ENCODE measurements at regions not wholly inside any gene's neighbourhood (a gene's known extent, or its start where the extent isn't known, plus 50 kb on each side); places are given as distances from the start of the nearest gene placed in this dataset.

DNA sequence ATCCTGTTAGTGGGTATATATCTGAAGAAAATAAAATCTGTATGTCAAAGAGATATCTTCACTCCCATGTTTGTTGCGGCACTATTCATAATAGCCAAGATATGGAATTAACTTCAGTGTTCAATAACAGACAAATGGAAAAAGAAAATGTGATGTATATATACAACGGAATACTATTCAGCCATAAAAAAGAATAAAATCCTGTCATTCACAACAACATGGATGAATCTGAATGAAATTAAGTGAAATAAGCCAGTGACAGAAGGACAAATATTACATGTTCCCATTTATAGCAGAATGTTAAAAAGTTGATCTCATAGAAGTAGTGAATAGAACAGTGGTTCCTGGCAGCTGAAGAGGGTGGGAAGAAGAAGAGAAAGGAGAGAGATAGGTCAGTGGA, 239.1 kb upstream of the RUNX1 start:
- no peak overlapping the region for H3K27ac ChIP-seq (ENCODE audit: low read length)
- Mint-ChIP-seq H3K4me1 (peaks cover 0 to 5% (median 0%) of the 10 kb centered on the region in 3 donors), H3K27me3 (no peaks in the 10 kb centered on the region), H3K9me3 (peaks cover 4 to 25% (median 7%) of the 10 kb centered on the region in 3 donors), H3K4me3 (no peak overlapping the region), H3K27ac (no peak overlapping the region), H3K36me3 (peaks cover 11% of the 10 kb centered on the region)
- no peaks in the 10 kb centered on the region for H3K36me3 ChIP-seq (ENCODE audit: control insufficient read depth in 2 of 2, extremely low read depth in 1 of 2, insufficient read depth in 1 of 2, low read length in 1 of 2)
- WGBS (ENCODE audit: insufficient coverage) = no CpG with 5 or more reads among the region's 2 CpGs
- no peaks in the 10 kb centered on the region for H3K9me3 ChIP-seq
- H3K4me3 ChIP-seq (ENCODE audit: control insufficient read depth in 1 of 2, extremely low read depth in 1 of 2, low read length in 1 of 2) = no peak overlapping the region
- ATAC-seq (replicated peaks in 1 of 4) (no peak), DNase-seq (no peak)
- ChIA-PET CTCF (interaction anchor here in 1 of 2 donors (0.7 kb wide), 1 partner anchor 970 kb away, joined by 4 read pairs; no protein-coding TSS in a partner anchor), POLR2A (no interaction called here)
- H3K27me3 ChIP-seq (replicated peaks in 1 of 2; ENCODE audit: control insufficient read depth in 2 of 2, extremely low read depth in 1 of 2, insufficient read depth in 2 of 2, low read length in 1 of 2) = peaks cover 0 to 2% of the 10 kb centered on the region in 2 experiments
- no peaks in the 10 kb centered on the region for H3K4me1 ChIP-seq (ENCODE audit: control insufficient read depth in 1 of 2, extremely low read depth in 1 of 2, insufficient read depth in 2 of 2, low read length in 2 of 2)

GRCh38 chr21:35284199-35284598, 235.1 kb upstream of the RUNX1 start:
- Mint-ChIP-seq H3K27ac (no peak overlapping the region), H3K36me3 (peaks cover 11% of the 10 kb centered on the region), H3K4me3 (no peak overlapping the region), H3K27me3 (no peaks in the 10 kb centered on the region), H3K4me1 (peaks cover 0 to 10% (median 0%) of the 10 kb centered on the region in 3 donors), H3K9me3 (peaks cover 4 to 25% (median 7%) of the 10 kb centered on the region in 3 donors)
- Histone ChIP-seq H3K36me3 (ENCODE audit: control insufficient read depth in 2 of 2, extremely low read depth in 1 of 2, insufficient read depth in 1 of 2, low read length in 1 of 2) (no peaks in the 10 kb centered on the region), H3K27ac (ENCODE audit: low read length) (no peak overlapping the region), H3K27me3 (replicated peaks in 1 of 2; ENCODE audit: control insufficient read depth in 2 of 2, extremely low read depth in 1 of 2, insufficient read depth in 2 of 2, low read length in 1 of 2) (peaks cover 0 to 2% of the 10 kb centered on the region in 2 experiments), H3K4me1 (ENCODE audit: control insufficient read depth in 1 of 2, extremely low read depth in 1 of 2, insufficient read depth in 2 of 2, low read length in 2 of 2) (no peaks in the 10 kb centered on the region), H3K9me3 (no peaks in the 10 kb centered on the region), H3K4me3 (ENCODE audit: control insufficient read depth in 1 of 2, extremely low read depth in 1 of 2, low read length in 1 of 2) (no peak overlapping the region)
- ChIA-PET CTCF (no interaction called here), POLR2A (no interaction called here)
- WGBS (ENCODE audit: insufficient coverage) = 71% methylated on average over 6 of the region's 6 CpGs
- DNase-seq (no peak), ATAC-seq (replicated peaks in 1 of 4) (no peak)

DNA sequence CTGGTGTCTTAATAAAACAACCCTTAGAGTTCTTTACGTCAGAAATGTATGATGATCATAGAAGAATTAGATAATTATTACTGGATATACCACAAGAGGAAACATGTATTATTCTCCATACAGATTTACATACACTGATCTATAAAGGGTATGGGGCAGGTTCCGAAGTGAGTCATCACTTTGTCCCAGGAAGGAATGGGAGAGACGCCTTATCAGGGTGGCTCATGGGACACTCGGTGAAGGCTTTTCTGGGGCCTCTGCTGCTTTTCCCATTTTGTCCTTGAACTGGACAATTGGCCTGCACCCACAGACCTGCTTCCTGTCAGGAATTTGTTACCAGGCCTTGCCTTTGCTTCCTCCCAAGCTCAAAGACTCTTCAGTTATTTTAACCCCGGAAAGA, 233.8 kb upstream of the RUNX1 start:
- Histone ChIP-seq H3K4me1 (ENCODE audit: control insufficient read depth in 1 of 2, extremely low read depth in 1 of 2, insufficient read depth in 2 of 2, low read length in 2 of 2) (no peaks in the 10 kb centered on the region), H3K27ac (ENCODE audit: low read length) (no peak overlapping the region), H3K4me3 (ENCODE audit: control insufficient read depth in 1 of 2, extremely low read depth in 1 of 2, low read length in 1 of 2) (no peak overlapping the region), H3K9me3 (no peaks in the 10 kb centered on the region), H3K36me3 (ENCODE audit: control insufficient read depth in 2 of 2, extremely low read depth in 1 of 2, insufficient read depth in 1 of 2, low read length in 1 of 2) (no peaks in the 10 kb centered on the region), H3K27me3 (replicated peaks in 1 of 2; ENCODE audit: control insufficient read depth in 2 of 2, extremely low read depth in 1 of 2, insufficient read depth in 2 of 2, low read length in 1 of 2) (peaks cover 0 to 2% of the 10 kb centered on the region in 2 experiments)
- Mint-ChIP-seq H3K36me3 (peaks cover 11% of the 10 kb centered on the region), H3K27me3 (no peaks in the 10 kb centered on the region), H3K4me3 (no peak overlapping the region), H3K9me3 (peaks cover 0 to 18% (median 7%) of the 10 kb centered on the region in 3 donors), H3K4me1 (peaks cover 0 to 10% (median 0%) of the 10 kb centered on the region in 3 donors), H3K27ac (no peak overlapping the region)
- ATAC-seq (replicated peaks in 1 of 4) (no peak), DNase-seq (no peak)
- ChIA-PET POLR2A (no interaction called here), CTCF (no interaction called here)
- WGBS (ENCODE audit: insufficient coverage) = 100% methylated on average over 3 of the region's 5 CpGs

GRCh38 chr21:35281956-35282355, 232.9 kb upstream of the RUNX1 start:
- DNase-seq (no peak), ATAC-seq (replicated peaks in 1 of 4) (no peak)
- no peaks in the 10 kb centered on the region for H3K27me3 ChIP-seq (replicated peaks in 1 of 2; ENCODE audit: control insufficient read depth in 2 of 2, extremely low read depth in 1 of 2, insufficient read depth in 2 of 2, low read length in 1 of 2)
- ChIA-PET POLR2A (no interaction called here), CTCF (no interaction called here)
- no peak overlapping the region for H3K27ac ChIP-seq (ENCODE audit: low read length)
- H3K4me1 ChIP-seq (ENCODE audit: control insufficient read depth in 1 of 2, extremely low read depth in 1 of 2, insufficient read depth in 2 of 2, low read length in 2 of 2) = no peaks in the 10 kb centered on the region
- Mint-ChIP-seq H3K4me3 (no peak overlapping the region), H3K4me1 (peaks cover 0 to 10% (median 0%) of the 10 kb centered on the region in 3 donors), H3K27me3 (no peaks in the 10 kb centered on the region), H3K9me3 (peaks cover 0 to 10% (median 3%) of the 10 kb centered on the region in 3 donors), H3K36me3 (peaks cover 6% of the 10 kb centered on the region), H3K27ac (no peak overlapping the region)
- no peaks in the 10 kb centered on the region for H3K9me3 ChIP-seq
- H3K36me3 ChIP-seq (ENCODE audit: control insufficient read depth in 2 of 2, extremely low read depth in 1 of 2, insufficient read depth in 1 of 2, low read length in 1 of 2) = no peaks in the 10 kb centered on the region
- no peak overlapping the region for H3K4me3 ChIP-seq (ENCODE audit: control insufficient read depth in 1 of 2, extremely low read depth in 1 of 2, low read length in 1 of 2)
- WGBS (ENCODE audit: insufficient coverage) = 0% methylated on average over 2 of the region's 3 CpGs

DNA sequence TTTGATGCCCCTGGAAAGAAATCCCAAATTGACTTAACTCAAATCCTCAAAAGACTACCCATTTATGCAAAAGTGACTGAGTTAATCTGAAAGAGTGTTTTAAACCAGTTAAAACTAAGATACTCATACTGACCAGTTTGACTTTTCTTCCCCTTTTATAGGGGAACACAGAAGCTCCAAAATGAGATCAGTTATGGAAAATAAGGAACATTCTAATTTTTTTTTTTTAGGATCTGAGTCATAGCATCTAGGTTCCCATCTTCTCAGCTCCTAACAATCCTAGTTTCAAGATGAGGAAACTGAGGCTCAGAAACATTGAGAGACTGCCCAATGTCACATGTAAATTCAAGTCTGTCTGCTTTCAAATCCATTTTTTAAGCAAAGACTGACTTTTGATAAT, 231.1 kb upstream of the RUNX1 start:
- ATAC-seq (replicated peaks in 1 of 4) (no peak), DNase-seq (no peak)
- H3K27ac ChIP-seq (ENCODE audit: low read length) = no peak overlapping the region
- Mint-ChIP-seq H3K27me3 (no peaks in the 10 kb centered on the region), H3K4me3 (no peak overlapping the region), H3K4me1 (peaks cover 0 to 10% (median 0%) of the 10 kb centered on the region in 3 donors), H3K9me3 (no peaks in the 10 kb centered on the region), H3K36me3 (no peaks in the 10 kb centered on the region), H3K27ac (no peak overlapping the region)
- ChIA-PET POLR2A (no interaction called here), CTCF (no interaction called here)
- H3K36me3 ChIP-seq (ENCODE audit: control insufficient read depth in 2 of 2, extremely low read depth in 1 of 2, insufficient read depth in 1 of 2, low read length in 1 of 2) = no peaks in the 10 kb centered on the region
- H3K4me3 ChIP-seq (ENCODE audit: control insufficient read depth in 1 of 2, extremely low read depth in 1 of 2, low read length in 1 of 2) = no peak overlapping the region
- H3K9me3 ChIP-seq = no peaks in the 10 kb centered on the region
- H3K27me3 ChIP-seq (replicated peaks in 1 of 2; ENCODE audit: control insufficient read depth in 2 of 2, extremely low read depth in 1 of 2, insufficient read depth in 2 of 2, low read length in 1 of 2) = no peaks in the 10 kb centered on the region
- no peaks in the 10 kb centered on the region for H3K4me1 ChIP-seq (ENCODE audit: control insufficient read depth in 1 of 2, extremely low read depth in 1 of 2, insufficient read depth in 2 of 2, low read length in 2 of 2)

- DNase-seq = no peak
- Histone ChIP-seq H3K36me3 (ENCODE audit: control insufficient read depth in 2 of 2, extremely low read depth in 1 of 2, insufficient read depth in 1 of 2, low read length in 1 of 2) (no peaks in the 10 kb centered on the region), H3K9me3 (no peaks in the 10 kb centered on the region), H3K27me3 (replicated peaks in 1 of 2; ENCODE audit: control insufficient read depth in 2 of 2, extremely low read depth in 1 of 2, insufficient read depth in 2 of 2, low read length in 1 of 2) (no peaks in the 10 kb centered on the region), H3K27ac (ENCODE audit: low read length) (no peak overlapping the region), H3K4me3 (ENCODE audit: control insufficient read depth in 1 of 2, extremely low read depth in 1 of 2, low read length in 1 of 2) (no peak overlapping the region), H3K4me1 (ENCODE audit: control insufficient read depth in 1 of 2, extremely low read depth in 1 of 2, insufficient read depth in 2 of 2, low read length in 2 of 2) (no peaks in the 10 kb centered on the region)
- CTCF ChIA-PET = no interaction called here
- no CpG with 5 or more reads among the region's 3 CpGs for WGBS (ENCODE audit: insufficient coverage)
- Mint-ChIP-seq H3K27me3 (no peaks in the 10 kb centered on the region), H3K9me3 (peaks cover 0 to 4% (median 0%) of the 10 kb centered on the region in 3 donors), H3K4me1 (peaks cover 0 to 11% (median 7%) of the 10 kb centered on the region in 3 donors), H3K36me3 (no peaks in the 10 kb centered on the region), H3K4me3 (no peak overlapping the region), H3K27ac (no peak overlapping the region)
- ATAC-seq (replicated peaks in 1 of 4) = no peak
- POLR2A ChIA-PET = interaction anchor here in 1 of 2 donors (0.5 kb wide), 1 partner anchor 210 kb away, joined by 3 read pairs; no protein-coding TSS in a partner anchor
These were observed 226.7 kb upstream of the RUNX1 start for GRCh38 chr21:35275776-35276175.

DNA sequence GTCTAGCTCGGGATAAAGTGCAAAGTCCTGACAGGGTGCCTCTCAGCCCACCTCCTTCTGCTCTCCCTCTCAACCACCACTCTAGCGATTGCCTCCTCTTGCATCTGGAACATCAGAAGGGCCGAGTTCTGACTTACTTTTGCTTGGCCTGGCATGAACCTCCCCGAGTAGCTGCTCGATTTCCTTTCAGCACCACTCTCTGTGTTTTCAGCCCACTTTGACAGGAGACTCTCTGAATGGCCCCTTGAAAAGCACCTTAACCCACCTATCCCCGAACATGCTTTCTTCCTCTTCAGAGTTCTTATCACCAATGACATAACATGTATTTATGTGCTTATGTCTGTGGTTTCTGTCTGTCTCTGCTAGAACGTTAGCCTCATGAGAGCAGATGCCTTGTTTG, 225.8 kb upstream of the RUNX1 start:
- peak in 1 of 35 experiments; percentile 8 for DNase-seq
- no peaks in the 10 kb centered on the region for H3K36me3 Mint-ChIP-seq
- H3K27me3 ChIP-seq (replicated peaks in 1 of 2; ENCODE audit: control insufficient read depth in 2 of 2, extremely low read depth in 1 of 2, insufficient read depth in 2 of 2, low read length in 1 of 2) = no peaks in the 10 kb centered on the region
- H3K4me1 Mint-ChIP-seq = peaks cover 0 to 11% (median 7%) of the 10 kb centered on the region in 3 donors
- CTCF ChIA-PET = no interaction called here
- no peaks in the 10 kb centered on the region for H3K9me3 ChIP-seq
- ATAC-seq (replicated peaks in 1 of 4) = peak in 2 of 4 experiments; percentile 36 to 57
- H3K27ac Mint-ChIP-seq = peak overlapping the region in 1 of 2 donors; percentile 35
- no peak overlapping the region for H3K27ac ChIP-seq (ENCODE audit: low read length)
- H3K9me3 Mint-ChIP-seq = peaks cover 0 to 4% (median 0%) of the 10 kb centered on the region in 3 donors
- no peaks in the 10 kb centered on the region for H3K4me1 ChIP-seq (ENCODE audit: control insufficient read depth in 1 of 2, extremely low read depth in 1 of 2, insufficient read depth in 2 of 2, low read length in 2 of 2)
- H3K36me3 ChIP-seq (ENCODE audit: control insufficient read depth in 2 of 2, extremely low read depth in 1 of 2, insufficient read depth in 1 of 2, low read length in 1 of 2) = no peaks in the 10 kb centered on the region
- no peaks in the 10 kb centered on the region for H3K27me3 Mint-ChIP-seq
- no peak overlapping the region for H3K4me3 Mint-ChIP-seq
- 45% methylated on average over 5 of the region's 7 CpGs for WGBS (ENCODE audit: insufficient coverage)
- H3K4me3 ChIP-seq (ENCODE audit: control insufficient read depth in 1 of 2, extremely low read depth in 1 of 2, low read length in 1 of 2) = no peak overlapping the region
- POLR2A ChIA-PET = no interaction called here
